GM12874 (cell line): ENCODE measurements at regions not wholly inside any gene's neighbourhood (a gene's known extent, or its start where the extent isn't known, plus 50 kb on each side); places are given as distances from the start of the nearest gene placed in this dataset.

Experiments used
- TF ChIP-seq, protein P1 (sequence below): IDR thresholded peaks from 2 replicates; pipeline ENCODE4 v1.5.1; 2011; ENCODE audit warnings: low read depth, mild to moderate bottlenecking, control low read depth, low read length, moderate library complexity; ENCODE audit not compliant: insufficient read depth

DNA sequence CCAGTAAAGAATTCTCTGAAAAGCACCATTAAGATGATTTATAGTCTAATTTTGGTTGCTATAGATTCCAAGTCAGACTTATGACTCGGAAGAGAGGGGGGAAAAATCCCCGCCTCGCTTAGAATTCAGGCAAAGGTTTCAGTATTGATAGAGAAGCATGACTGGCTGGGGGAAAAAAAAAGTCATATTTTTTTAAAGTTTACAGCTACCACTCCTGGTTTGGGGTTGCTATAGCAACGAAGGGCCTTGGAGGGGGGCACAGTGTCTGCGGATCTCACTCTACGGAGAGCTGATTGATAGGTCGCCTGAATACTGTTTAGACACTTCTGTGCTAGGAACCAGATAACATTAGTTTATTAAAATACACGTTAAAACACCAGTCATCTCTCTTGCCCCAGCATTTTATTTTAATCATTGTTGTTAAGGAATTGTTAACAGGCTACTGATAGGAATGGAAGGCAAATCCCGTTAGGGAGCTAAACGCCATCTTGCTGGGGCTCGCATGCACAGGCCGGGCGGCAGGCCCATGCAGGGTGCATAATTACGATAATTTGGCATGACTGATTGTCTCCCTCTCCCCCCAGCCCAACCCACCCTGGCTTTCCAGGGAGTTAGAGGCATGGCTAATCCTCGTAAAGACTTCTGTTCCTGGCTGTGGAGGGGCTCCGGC, 380.0 kb upstream of the XYLT1 start:
- TF ChIP-seq, protein P1, sequence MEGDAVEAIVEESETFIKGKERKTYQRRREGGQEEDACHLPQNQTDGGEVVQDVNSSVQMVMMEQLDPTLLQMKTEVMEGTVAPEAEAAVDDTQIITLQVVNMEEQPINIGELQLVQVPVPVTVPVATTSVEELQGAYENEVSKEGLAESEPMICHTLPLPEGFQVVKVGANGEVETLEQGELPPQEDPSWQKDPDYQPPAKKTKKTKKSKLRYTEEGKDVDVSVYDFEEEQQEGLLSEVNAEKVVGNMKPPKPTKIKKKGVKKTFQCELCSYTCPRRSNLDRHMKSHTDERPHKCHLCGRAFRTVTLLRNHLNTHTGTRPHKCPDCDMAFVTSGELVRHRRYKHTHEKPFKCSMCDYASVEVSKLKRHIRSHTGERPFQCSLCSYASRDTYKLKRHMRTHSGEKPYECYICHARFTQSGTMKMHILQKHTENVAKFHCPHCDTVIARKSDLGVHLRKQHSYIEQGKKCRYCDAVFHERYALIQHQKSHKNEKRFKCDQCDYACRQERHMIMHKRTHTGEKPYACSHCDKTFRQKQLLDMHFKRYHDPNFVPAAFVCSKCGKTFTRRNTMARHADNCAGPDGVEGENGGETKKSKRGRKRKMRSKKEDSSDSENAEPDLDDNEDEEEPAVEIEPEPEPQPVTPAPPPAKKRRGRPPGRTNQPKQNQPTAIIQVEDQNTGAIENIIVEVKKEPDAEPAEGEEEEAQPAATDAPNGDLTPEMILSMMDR, result no peak

- TF ChIP-seq, protein P1, result no peak
These were observed 376.6 kb upstream of the XYLT1 start for GRCh38 chr16:17847234-17847795.

DNA sequence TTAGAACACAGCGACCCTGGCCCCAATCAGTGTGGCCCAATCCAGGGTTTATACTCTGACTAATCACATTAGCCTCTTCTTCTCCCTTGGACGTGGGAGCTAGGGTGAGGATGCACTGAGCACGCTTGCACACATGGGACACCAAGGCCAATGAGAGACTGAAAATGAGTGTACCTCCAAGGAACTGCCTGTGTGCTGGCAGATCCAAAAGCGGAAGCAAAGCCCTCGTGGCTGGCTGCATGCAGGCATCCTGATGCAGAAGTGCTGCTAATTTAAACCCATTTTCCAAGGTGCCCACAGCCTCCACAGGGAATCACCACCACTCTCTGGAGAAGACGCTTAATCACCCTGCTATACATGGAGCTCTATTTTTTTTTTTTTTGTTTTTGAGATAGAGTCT, 375.3 kb upstream of the XYLT1 start:
- TF ChIP-seq, protein P1, result no peak

- TF ChIP-seq, protein P1, result no peak
These were observed 374.3 kb upstream of the XYLT1 start for GRCh38 chr16:17845031-17845430.

DNA sequence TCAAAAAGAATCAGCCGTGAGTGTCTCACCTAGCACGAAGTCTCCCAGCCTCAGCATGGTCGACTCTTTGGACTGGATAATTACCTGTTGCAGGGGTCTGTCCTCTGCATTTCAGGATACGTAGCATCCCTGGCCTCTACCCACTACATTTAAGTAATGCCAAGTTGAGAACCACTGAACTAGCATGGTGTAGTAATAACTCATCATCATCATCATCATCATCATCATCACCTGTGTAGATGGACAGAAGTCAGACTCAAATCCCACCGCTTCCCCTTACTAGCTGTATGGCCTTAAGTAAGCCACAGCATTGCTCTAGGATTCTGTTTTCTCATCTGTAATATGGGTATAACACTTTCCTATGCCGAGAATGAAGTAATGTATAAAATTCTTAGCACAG, 373.1 kb upstream of the XYLT1 start:
- TF ChIP-seq, protein P1, result no peak

DNA sequence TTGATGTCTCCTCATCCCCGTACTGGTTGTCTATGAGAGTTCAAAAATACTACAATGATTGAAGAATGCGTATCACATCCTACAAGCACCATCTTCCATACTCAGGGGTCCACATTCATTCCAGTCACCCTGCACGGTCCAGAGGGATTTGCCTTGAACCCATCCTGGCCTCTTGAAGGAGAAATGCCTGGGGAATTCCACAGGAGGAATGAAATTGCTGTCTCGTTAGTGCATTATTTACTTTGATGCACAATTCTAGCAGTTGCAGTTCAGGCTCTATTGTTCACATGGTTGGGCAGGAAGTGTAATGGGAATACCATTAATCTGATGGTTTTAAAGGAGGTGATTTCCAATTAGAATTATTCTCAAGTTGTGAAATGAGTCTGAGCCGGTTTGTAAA, 369.1 kb upstream of the XYLT1 start:
- TF ChIP-seq, protein P1, result no peak

DNA sequence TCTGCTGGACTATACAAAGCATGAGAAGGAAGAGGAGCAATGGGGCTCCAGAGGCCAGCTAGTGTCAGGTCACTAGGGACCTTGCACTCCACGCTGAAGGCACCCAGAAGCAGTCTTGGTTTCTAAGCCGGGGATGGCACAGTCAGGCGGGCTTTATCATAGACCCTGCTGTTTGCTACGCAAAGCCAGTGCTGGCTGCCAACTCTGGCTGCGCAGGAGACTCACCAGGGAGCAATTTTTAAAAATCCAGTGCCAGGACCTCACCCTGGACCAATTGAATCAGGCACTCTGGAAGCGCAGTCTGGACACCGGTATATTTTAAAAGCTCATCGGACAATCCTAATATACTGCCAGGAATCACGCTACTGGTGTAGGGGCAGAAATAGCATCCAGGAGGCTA, 368.5 kb upstream of the XYLT1 start:
- TF ChIP-seq, protein P1, result no peak
